ENCODE measurements at regions not wholly inside any gene's neighbourhood (a gene's known extent, or its start where the extent isn't known, plus 50 kb on each side); places are given as distances from the start of the nearest gene placed in this dataset.

DNA sequence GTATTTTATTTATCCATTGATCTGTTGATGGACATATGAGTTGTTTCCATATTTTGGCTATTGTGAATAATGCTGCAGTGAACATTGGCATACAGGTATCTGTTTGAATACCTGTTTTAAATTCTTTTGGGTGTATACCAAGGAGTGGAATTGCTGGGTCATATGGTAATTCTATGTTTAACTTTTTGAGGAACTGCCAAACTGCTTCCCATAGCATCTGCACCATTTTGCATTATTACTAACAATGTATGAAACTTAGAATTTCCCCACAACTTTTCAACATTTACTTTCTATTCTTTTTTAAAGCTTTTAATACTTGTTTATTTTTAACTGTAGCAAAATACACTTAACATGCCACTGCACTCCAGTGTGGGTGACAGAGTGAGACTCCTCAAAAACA is 57.0 kb upstream of the MSN start:
- H3K4me3 ChIP-seq (replicated peaks in 1 of 2; ENCODE audit: low read depth in 2 of 2, low read length in 2 of 2): no peak overlapping the region
- TF ChIP-seq, protein P1, sequence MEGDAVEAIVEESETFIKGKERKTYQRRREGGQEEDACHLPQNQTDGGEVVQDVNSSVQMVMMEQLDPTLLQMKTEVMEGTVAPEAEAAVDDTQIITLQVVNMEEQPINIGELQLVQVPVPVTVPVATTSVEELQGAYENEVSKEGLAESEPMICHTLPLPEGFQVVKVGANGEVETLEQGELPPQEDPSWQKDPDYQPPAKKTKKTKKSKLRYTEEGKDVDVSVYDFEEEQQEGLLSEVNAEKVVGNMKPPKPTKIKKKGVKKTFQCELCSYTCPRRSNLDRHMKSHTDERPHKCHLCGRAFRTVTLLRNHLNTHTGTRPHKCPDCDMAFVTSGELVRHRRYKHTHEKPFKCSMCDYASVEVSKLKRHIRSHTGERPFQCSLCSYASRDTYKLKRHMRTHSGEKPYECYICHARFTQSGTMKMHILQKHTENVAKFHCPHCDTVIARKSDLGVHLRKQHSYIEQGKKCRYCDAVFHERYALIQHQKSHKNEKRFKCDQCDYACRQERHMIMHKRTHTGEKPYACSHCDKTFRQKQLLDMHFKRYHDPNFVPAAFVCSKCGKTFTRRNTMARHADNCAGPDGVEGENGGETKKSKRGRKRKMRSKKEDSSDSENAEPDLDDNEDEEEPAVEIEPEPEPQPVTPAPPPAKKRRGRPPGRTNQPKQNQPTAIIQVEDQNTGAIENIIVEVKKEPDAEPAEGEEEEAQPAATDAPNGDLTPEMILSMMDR (IDR thresholded peaks at IDR 0.05; ENCODE audit: low read depth, low read length): no peak
- no peak for DNase-seq (ENCODE audit: low read depth in 2 of 2)

DNA sequence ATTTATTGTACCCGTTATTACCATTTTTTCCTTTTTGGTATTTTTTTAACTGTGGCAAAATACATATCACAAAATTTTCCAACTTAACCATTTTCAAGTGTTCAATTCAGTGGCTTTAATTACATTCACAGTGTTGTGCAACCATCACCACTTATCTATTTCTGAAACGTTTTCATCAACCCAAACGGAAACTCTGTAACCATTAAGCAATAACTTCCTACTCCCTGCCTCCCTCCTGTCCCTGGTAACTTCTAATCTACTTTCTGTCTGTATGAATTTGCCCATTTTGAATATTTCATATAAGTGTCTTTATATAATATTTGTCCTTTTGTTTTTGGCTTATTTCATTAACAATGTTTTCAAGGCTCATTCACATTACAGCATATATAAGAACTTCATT is 57.4 kb upstream of the MSN start:
- H3K4me3 ChIP-seq (replicated peaks in 1 of 2; ENCODE audit: low read depth in 2 of 2, low read length in 2 of 2): no peak overlapping the region
- TF ChIP-seq, protein P1 (IDR thresholded peaks at IDR 0.05; ENCODE audit: low read depth, low read length): no peak
- peak; percentile 46 to 71 for DNase-seq (ENCODE audit: low read depth in 2 of 2)

- no peak overlapping the region for H3K4me3 ChIP-seq (replicated peaks in 1 of 2; ENCODE audit: low read depth in 2 of 2, low read length in 2 of 2)
- DNase-seq (ENCODE audit: low read depth in 2 of 2): no peak
- TF ChIP-seq, protein P1 (IDR thresholded peaks at IDR 0.05; ENCODE audit: low read depth, low read length): no peak
These were observed 58.2 kb upstream of the MSN start for GRCh38 chrX:65609237-65609636.

GRCh38 chrX:65608026-65608425 is 59.4 kb upstream of the MSN start:
- TF ChIP-seq, protein P1 (IDR thresholded peaks at IDR 0.05; ENCODE audit: low read depth, low read length): no peak
- H3K4me3 ChIP-seq (replicated peaks in 1 of 2; ENCODE audit: low read depth in 2 of 2, low read length in 2 of 2): no peak overlapping the region
- no peak for DNase-seq (ENCODE audit: low read depth in 2 of 2)

DNA sequence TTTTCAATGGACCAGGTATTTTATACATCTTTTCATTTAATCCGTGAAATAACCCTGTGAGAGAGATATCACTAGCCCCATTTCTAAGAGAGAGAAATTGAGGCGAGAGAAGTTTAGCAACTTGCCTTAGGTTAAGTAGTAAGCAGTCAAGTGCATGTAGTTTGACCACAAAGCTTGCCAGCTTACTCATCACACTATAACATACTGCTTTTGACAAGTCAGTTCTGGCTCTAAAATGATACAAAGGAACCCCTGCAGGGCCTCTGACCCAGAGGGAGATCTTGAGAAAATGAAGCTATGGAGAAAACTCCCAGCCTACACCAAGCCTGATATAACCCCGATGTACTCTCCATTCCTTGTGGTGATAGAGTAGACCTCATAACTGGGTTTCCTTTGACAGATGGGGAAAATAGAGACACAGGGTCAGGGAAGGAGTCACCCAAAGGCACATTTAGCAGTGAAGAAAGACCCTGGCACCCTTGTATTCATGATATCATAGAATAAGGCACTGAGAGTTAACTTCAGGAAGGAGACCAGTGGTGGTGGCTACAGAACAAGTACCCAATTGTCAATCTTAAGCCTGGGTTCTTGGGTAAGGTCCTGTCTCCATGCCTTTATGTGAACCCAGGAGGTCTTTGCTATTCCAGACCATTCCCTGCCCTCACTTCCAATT is 60.2 kb upstream of the MSN start:
- TF ChIP-seq, protein P1 (IDR thresholded peaks at IDR 0.05; ENCODE audit: low read depth, low read length): no peak
- no peak overlapping the region for H3K4me3 ChIP-seq (replicated peaks in 1 of 2; ENCODE audit: low read depth in 2 of 2, low read length in 2 of 2)
- peak in 1 of 2 donors; percentile 54 for DNase-seq (ENCODE audit: low read depth in 2 of 2)

DNA sequence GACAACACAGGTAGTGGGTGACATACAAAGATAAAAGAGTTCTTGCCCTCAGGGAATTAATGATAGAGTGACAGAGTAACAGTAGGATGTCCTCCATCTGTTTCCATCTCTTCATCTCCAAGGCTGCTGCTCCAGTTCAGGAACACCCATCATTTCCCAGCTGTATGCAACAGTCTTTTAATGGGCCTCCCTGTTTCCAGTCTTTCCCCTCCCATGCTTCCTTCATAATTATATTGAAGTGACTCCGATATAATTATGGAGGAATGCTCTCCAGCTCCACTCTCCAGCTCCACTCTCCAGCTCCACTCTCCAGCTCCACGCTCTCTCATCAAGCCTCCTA is 65.3 kb upstream of the MSN start:
- TF ChIP-seq, protein P1 (IDR thresholded peaks at IDR 0.05; ENCODE audit: low read depth, low read length): no peak
- DNase-seq (ENCODE audit: low read depth in 2 of 2): no peak
- no peak overlapping the region for H3K4me3 ChIP-seq (replicated peaks in 1 of 2; ENCODE audit: low read depth in 2 of 2, low read length in 2 of 2)

All from cardiac fibroblast (primary cell).